NCI-H1436 treated with DMSO at 0.1 percent for 48 hours (cell line): ENCODE measurements at regions not wholly inside any gene's neighbourhood (a gene's known extent, or its start where the extent isn't known, plus 50 kb on each side); places are given as distances from the start of the nearest gene placed in this dataset.
"Not testable (repeated sequence)": the region's sequence is repeated elsewhere in the genome, so short reads cannot be mapped to it uniquely, and the experiment has no call there.

ENCODE experiments used
- DNase-seq: peaks from one replicate; lab custom pipeline; 2025; lab: John Stamatoyannopoulos, UW

DNA sequence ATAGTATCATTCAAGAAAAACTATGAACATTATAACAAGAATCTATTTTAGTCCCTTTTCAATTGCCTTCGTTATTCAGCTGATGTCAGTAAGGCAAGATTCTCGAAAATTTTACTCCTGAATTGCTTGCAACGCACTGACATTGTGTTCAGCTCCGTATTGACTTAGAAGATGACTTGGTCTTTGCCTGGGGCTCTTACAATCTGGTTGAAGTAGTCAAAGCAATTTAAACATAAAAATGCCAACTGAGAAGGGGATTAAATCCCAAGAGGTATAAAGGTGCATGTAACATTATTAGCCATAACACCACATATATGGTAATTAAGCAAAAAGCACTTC is 507.1 kb downstream of the CENPC start:
- no peak for DNase-seq

DNA sequence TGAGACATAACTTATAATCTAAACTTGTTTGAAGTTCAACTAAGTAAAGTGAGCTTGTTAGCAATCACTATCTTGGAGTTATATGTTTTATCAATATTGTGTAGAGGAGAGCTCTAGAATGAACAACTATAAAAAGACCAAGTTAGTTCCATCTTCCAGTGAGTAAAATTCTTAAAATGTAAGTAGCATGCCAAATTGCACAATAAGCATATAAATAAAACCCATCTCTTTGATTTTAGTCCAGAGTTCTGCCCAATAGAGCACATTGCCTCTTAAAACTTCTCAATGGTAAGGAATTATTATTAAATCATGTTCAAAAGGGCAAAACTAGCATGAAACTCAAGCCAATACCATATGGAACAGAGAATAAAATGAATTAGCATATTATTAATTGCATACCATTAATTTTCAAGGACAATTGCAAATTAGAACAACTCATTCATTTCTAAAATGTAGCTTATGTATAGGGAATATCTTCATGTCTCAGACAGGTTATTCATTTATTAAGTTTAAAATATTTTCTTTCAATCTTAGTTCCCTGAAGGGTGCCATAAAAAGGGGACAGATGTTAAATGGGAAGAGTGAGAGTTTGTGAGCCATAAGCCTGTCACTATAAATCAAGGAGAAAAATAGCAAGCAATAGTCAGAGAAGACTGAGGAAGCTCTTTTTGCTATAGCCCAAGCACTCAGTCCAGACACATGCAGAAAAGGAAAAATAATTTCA is 507.6 kb downstream of the CENPC start:
- DNase-seq: no peak

- DNase-seq: no peak
Measured at GRCh38 chr4:67036791-67037190, 508.5 kb downstream of the CENPC start.

GRCh38 chr4:67035986-67036385 is 509.3 kb downstream of the CENPC start:
- no peak for DNase-seq

GRCh38 chr4:67035501-67035900 is 509.8 kb downstream of the CENPC start:
- DNase-seq: no peak

DNA sequence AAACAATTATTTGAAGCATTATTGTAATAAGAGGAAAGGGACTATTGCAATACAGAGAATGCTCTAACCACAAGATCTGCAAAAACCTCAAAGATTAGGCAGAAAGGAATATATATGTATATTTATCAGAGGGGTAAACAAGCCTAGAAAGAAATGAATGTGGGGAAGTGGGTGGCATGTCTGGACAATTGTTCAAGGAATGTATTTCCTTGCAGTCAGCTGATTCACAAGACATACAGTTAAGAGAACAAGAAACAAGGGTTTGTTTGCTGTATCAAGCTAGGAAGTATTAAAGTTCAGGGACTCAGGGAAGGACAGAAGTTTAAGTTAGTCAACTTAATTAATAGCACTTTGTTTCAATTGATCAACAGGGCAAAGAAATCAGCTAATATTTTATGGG is 514.7 kb downstream of the CENPC start:
- no peak for DNase-seq

GRCh38 chr4:67020438-67020797 is 524.9 kb downstream of the CENPC start:
- no peak for DNase-seq

DNA sequence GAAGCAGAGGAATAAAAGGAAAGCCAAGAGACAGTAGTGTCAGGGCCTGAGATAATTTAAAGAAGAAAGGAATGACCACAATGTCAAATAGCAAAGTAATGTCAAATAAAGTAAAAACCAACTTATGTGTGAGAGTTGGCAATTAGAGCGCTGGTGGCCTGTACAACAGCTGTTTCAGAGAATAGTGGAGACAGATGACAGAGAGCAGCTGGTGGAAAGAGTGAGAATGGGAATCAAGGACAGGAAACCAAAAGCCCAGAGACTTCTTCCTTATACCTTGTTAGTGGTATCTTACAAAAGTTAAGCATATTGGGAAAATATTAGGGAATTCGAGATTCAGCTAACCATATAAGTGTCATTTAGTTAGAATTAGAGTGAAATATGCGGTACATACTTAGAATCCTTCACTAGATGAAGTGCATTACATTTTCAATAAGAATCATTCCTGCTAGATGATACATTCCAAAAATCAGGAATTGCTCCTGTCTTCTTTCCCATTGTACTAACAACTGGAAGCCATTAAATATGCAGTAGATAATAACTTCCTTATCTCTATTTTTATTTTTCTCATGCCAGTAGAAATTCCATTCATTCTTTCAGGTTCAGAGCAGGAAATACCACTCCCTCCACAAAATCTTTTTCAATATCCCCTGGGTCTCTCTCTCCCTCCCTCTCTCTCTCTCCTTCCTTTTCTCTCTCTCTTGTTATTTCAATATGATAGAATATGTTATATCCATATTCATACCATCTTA is 525.4 kb downstream of the CENPC start:
- DNase-seq: no peak

DNA sequence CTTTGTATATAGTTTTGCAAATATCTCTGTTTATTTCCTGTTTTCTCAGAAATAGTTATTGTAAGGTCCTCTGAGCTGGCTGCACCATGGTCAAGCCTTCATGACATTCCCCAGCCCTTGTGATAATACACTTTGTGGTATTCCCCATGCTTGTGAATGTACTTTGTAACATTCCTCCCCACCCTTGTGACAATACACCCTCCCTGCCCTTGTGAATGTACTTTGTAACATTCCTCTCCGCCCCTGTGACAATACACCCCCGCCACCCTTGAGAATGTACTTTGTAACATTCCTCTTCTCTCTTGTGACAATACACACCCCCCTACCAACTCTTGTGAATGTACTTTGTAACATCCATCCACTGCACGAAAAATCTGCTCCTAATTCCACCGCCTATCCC is 530.7 kb downstream of the CENPC start:
- no peak for DNase-seq

DNA sequence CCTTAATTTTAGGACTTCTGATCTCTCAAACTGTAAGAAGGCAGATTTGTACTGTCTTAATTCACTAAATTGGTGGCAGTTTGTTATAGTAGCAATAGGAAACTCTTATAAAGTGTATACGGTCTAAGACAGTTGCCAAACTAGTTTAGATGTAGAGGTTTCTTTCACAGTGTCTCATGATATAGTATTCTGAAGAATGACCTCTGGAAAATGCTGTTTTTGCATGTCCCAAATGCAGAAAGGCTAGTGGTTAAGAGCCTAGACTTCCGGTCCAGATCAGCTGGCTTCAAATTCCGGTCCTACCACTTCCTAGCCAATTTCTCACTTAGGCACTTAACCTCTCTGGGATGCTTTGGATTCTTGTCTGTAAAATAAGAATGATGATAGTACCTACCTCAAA is 538.5 kb downstream of the CENPC start:
- no peak for DNase-seq

DNA sequence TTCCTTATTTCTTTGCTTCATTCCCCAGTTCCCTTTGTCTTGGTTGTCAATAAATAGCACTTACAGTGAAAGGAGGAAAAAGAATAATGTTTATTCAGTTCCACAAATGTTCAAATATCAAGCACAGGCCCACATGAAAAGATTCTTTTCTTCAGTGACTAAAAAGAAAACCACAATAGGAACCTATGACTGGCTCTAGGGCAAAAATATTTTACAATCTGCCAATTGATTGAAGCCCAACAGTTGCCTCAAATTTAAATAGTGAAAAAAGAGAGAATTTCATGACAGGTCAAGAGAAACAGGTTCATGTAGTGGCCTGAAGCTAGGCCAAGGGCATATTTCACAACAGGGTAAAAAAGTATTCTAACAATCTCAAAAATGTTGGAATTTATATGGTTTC is 553.8 kb downstream of the CENPC start:
- DNase-seq: no peak

DNA sequence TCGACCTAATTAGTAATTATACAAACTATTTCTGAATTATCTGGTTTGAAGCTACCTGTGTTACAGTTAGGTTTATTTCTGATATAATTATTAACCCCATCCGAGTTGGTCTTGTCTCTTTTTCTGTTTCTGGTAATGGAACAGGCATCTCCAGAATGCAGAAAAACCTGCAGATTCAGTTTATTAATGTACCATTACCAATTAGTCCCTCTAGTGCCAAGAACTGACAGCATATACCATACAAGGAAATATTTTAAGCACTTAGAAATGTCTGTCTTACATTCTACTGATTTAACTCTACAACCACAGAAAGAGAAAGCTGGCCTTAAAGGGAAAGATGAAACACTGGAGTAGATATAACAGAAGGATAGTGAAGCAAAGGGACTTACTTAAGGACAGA is 570.6 kb downstream of the CENPC start:
- no peak for DNase-seq

DNA sequence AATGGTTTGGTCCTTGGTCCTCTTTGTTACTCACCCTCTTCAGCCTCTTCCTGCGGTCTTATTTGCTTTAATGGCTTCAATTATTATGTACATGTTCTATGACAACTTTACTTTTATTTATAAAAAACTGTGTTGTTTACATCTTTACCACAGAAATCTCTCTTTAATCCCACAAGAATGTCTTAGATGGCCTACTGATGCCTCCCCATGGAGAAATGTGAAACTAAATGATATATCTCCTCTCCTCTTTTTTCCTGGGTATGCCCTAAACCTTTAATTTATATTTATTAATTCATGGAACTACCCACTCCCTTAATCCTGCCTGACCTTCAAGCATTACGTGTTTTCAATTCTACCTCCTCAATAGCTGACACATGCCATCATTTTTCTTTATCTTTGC is 573.2 kb downstream of the CENPC start:
- DNase-seq: no peak

GRCh38 chr4:66964467-66964866 is 580.8 kb downstream of the CENPC start:
- DNase-seq: no peak

- DNase-seq: no peak
Measured at GRCh38 chr4:66963084-66963483, 582.2 kb downstream of the CENPC start.

DNA sequence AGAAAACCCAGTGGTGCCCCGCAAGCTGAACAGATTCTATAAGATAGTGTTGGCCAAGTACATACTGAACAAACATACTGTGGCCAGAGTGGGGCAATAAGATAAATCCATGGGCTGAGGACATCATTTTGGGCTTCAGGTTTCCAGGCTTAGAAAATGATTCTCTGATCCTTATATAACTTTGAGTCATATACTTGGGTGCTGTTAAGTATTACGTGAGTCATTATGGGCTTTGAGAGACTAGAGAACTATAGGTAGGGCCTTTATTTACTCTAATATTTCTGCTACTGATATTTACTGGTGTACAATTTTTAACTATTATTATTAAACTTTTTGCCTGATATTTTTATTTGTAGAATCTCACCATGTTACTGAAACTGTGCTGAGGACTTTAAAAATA is 586.1 kb downstream of the CENPC start:
- no peak for DNase-seq

GRCh38 chr4:66956852-66957251 is 588.5 kb downstream of the CENPC start:
- DNase-seq: no peak

GRCh38 chr4:66956426-66956825 is 588.9 kb downstream of the CENPC start:
- DNase-seq: no peak

GRCh38 chr4:66955784-66956183 is 589.5 kb downstream of the CENPC start:
- no peak for DNase-seq

- no peak for DNase-seq
Measured at GRCh38 chr4:66949419-66949818, 595.9 kb downstream of the CENPC start.

- DNase-seq: no peak
Measured at GRCh38 chr4:66946761-66947160, 598.5 kb downstream of the CENPC start.

GRCh38 chr4:66943112-66943511 is 602.2 kb downstream of the CENPC start:
- DNase-seq: no peak

DNA sequence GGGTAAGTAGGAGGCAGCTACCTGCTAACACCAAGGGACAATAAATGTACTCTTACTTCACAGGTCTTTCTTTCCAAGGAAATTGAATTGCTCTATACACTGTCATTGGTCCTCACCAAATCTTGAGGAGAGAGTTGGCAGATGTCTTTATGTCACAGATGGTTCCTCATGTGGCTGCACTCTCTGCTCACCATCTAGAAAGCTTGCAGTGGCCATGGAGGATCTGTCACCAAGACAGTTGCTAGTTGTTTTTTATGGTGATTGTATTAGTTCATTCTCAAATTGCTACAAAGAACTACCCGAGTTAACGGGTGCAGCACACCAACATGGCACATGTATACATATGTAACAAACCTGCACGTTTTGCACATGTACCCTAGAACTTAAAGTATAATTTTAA is 613.3 kb downstream of the CENPC start:
- DNase-seq: not testable (repeated sequence)

GRCh38 chr4:66930206-66930605 is 615.1 kb downstream of the CENPC start:
- DNase-seq: no peak
